HepG2 (cell line): ENCODE measurements at regions not wholly inside any gene's neighbourhood (a gene's known extent, or its start where the extent isn't known, plus 50 kb on each side); places are given as distances from the start of the nearest gene placed in this dataset.

Source experiments
- ATAC-seq: fragments of 200-7000 bp; cut with Tn5 transposase; 3 replicates; pipeline ENCODE4 v1.9.1; 2020; ENCODE audit warnings: mild to moderate bottlenecking, moderate library complexity
- BruUV-seq: library from RNA; stranded (reverse); fragments of 400-500 nt; replicated peaks from 2 replicates; lab custom pipeline; 2021; lab: Mats Ljungman, UMichigan
- CTCF ChIA-PET: fragments of 300-600 bp; formaldehyde crosslinking; extraction: SDS; loops from one replicate; lab custom pipeline; 2021; ENCODE audit warnings: low total read pairs, inconsistent platforms, low intra/inter-chr PET ratio; lab: Yijun Ruan, JAX
- POLR2A ChIA-PET: fragments of 350-600 bp; sonication (Branson Sonifier 250); formaldehyde crosslinking; loops from one replicate; lab custom pipeline; 2020; ENCODE audit warnings: antibody characterized with exemption, inconsistent platforms; lab: Yijun Ruan, JAX
- DNase-seq: peaks from one replicate; pipeline ENCODE4 v3.0.0-alpha.2; 2015; ENCODE audit warnings: low spot score
- FAIRE-seq: peaks from 3 replicates; lab custom pipeline; 2011; peaks lifted over from hg19 to GRCh38; lab: Jason Lieb, UNC
- H2AFZ ChIP-seq: one replicate; pipeline ENCODE4 v1.6.1; 2011; ENCODE audit warnings: low read length, inconsistent platforms
- H3K27ac ChIP-seq: fragments of 300-600 bp; 3 replicates; pipeline ENCODE4 v1.8.0; 2011; ENCODE audit warnings: mixed run types, mild to moderate bottlenecking, mixed read lengths, low read length, inconsistent platforms; ENCODE audit not compliant: insufficient read depth; ENCODE audit errors: extremely low read length
- H3K27me3 ChIP-seq, 2 experiments: fragments of 200-600 bp in 1 of 2; 2 replicates in 1 of 2; 3 replicates in 1 of 2; pipeline versions ENCODE4 v1.6.0 to v1.8.0; 2011; ENCODE audit warnings: low read length in 2 of 2, mild to moderate bottlenecking in 2 of 2, moderate library complexity in 2 of 2, inconsistent platforms in 1 of 2; ENCODE audit not compliant: insufficient read depth in 2 of 2, control insufficient read depth in 1 of 2
- H3K36me3 ChIP-seq, 2 experiments: fragments of 200-600 bp in 1 of 2; replicated peaks in 1 of 2; 2 replicates in 1 of 2; 3 replicates in 1 of 2; pipeline versions ENCODE4 v1.5.1 to v1.8.0; 2011; ENCODE audit warnings: low read length in 2 of 2, inconsistent platforms in 1 of 2; ENCODE audit not compliant: insufficient read depth in 2 of 2, control insufficient read depth in 1 of 2
- H3K4me1 ChIP-seq: 2 replicates; pipeline ENCODE4 v1.5.1; 2012; ENCODE audit warnings: low read length, inconsistent platforms; ENCODE audit not compliant: insufficient read depth
- H3K4me2 ChIP-seq: 2 replicates; pipeline ENCODE4 v1.6.0; 2011; ENCODE audit warnings: low read depth, low read length, inconsistent platforms
- H3K4me3 ChIP-seq, 3 experiments: fragments of 200-600 bp in 1 of 3; sonication (generic), shearing (Covaris generic) in 1 of 3; replicated peaks in 1 of 3; 2 replicates each; pipeline ENCODE4 v1.5.1; 2011 to 2016; ENCODE audit warnings: low read length in 3 of 3, inconsistent platforms in 2 of 3, low read depth in 2 of 3, mild to moderate bottlenecking in 2 of 3, control low read depth in 1 of 3, mixed read lengths in 1 of 3; ENCODE audit not compliant: insufficient read depth in 1 of 3
- H3K79me2 ChIP-seq: one replicate; pipeline ENCODE4 v1.6.1; 2011; ENCODE audit warnings: low read length, inconsistent platforms; ENCODE audit not compliant: insufficient read depth
- H3K9ac ChIP-seq: 2 replicates; pipeline ENCODE4 v1.6.0; 2011; ENCODE audit warnings: mild to moderate bottlenecking, low read depth, low read length, inconsistent platforms; ENCODE audit not compliant: insufficient read depth
- H3K9me3 ChIP-seq: 2 replicates; pipeline ENCODE4 v1.5.1; 2012; ENCODE audit warnings: mild to moderate bottlenecking, low read length
- H4K20me1 ChIP-seq: 2 replicates; pipeline ENCODE4 v1.6.0; 2011; ENCODE audit warnings: inconsistent platforms, mild to moderate bottlenecking, low read length, moderate library complexity; ENCODE audit not compliant: insufficient read depth
- ATAD3A ChIP-seq: sonication (generic); formaldehyde crosslinking; IDR thresholded peaks from 2 replicates; pipeline ENCODE4 v1.4.0; 2020; ENCODE audit warnings: missing genetic modification reagents
- CBX1 ChIP-seq: IDR thresholded peaks from one replicate; pipeline ENCODE4 v1.6.1; 2016; ENCODE audit warnings: antibody characterized with exemption, low read depth
- FOXP4 ChIP-seq: sonication (generic); formaldehyde crosslinking; IDR thresholded peaks from 2 replicates; pipeline ENCODE4 v1.4.0; 2020; ENCODE audit warnings: missing genetic modification reagents
- HNF4A ChIP-seq: sonication (generic); formaldehyde crosslinking; IDR thresholded peaks from 2 replicates; pipeline ENCODE4 v1.4.0; 2020; ENCODE audit warnings: missing genetic modification reagents
- MED13 ChIP-seq: sonication (generic); formaldehyde crosslinking; IDR thresholded peaks from 2 replicates; pipeline ENCODE4 v1.5.0; 2020; ENCODE audit warnings: missing genetic modification reagents
- NKX3-1 ChIP-seq: sonication (generic); formaldehyde crosslinking; IDR thresholded peaks from 2 replicates; pipeline ENCODE4 v1.5.0; 2020; ENCODE audit warnings: missing genetic modification reagents
- PHF8 ChIP-seq: sonication (generic); formaldehyde crosslinking; IDR thresholded peaks from 2 replicates; pipeline ENCODE4 v1.5.0; 2020; ENCODE audit warnings: missing genetic modification reagents
- SMAD1 ChIP-seq: sonication (generic); formaldehyde crosslinking; IDR thresholded peaks from 2 replicates; pipeline ENCODE4 v1.4.0; 2020; ENCODE audit warnings: missing genetic modification reagents, low read depth, mild to moderate bottlenecking, borderline replicate concordance
- SOX6 ChIP-seq, 2 experiments: fragments of 450-650 bp in 1 of 2; sonication (generic) in 1 of 2; formaldehyde crosslinking in 1 of 2; IDR thresholded peaks; 2 replicates each; pipeline versions ENCODE4 v1.4.0 to v1.6.1; 2017 to 2020; ENCODE audit warnings: antibody characterized with exemption in 1 of 2, mild to moderate bottlenecking in 1 of 2, missing genetic modification reagents in 1 of 2
- STAT5B ChIP-seq: sonication (generic); formaldehyde crosslinking; IDR thresholded peaks from 2 replicates; pipeline ENCODE4 v1.4.0; 2020; ENCODE audit warnings: missing genetic modification reagents
- ZNF12 ChIP-seq: sonication (generic); formaldehyde crosslinking; IDR thresholded peaks from 2 replicates; pipeline ENCODE4 v1.5.0; 2020; ENCODE audit warnings: missing genetic modification reagents
- ZNF546 ChIP-seq: sonication (generic); formaldehyde crosslinking; conservative IDR thresholded peaks from 2 replicates; pipeline ENCODE4 v1.8.1; 2023; ENCODE audit warnings: mild to moderate bottlenecking, missing genetic modification reagents
- ZNF607 ChIP-seq: sonication (generic); formaldehyde crosslinking; IDR thresholded peaks from 2 replicates; pipeline ENCODE4 v1.5.1; 2020; ENCODE audit warnings: missing genetic modification reagents, mild to moderate bottlenecking, borderline replicate concordance
- ZNF660 ChIP-seq: sonication (generic); formaldehyde crosslinking; IDR thresholded peaks from 2 replicates; pipeline ENCODE4 v1.5.1; 2020; ENCODE audit warnings: mild to moderate bottlenecking, low read depth, missing genetic modification reagents, borderline replicate concordance
- ZNF850 ChIP-seq: sonication (generic); formaldehyde crosslinking; conservative IDR thresholded peaks from 2 replicates; pipeline ENCODE4 v1.9.0; 2021; ENCODE audit warnings: mild to moderate bottlenecking, missing genetic modification reagents
- WGBS: methylation state at CpG from one replicate; pipeline ENCODE4 v1.1.6; 2017; ENCODE audit warnings: low lambda C conversion rate; 5-methylcytosine and 5-hydroxymethylcytosine counted together
- in situ Hi-C: cut with HindIII; loops from 2 replicates; pipeline ENCODE4 v1.10.0; 2017; ENCODE audit warnings: low pct_unique_long_range_greater_than_20kb; ENCODE audit not compliant: extremely low pct_ligation_motif_present
- intact Hi-C: fragments of 100-400 bp; cut with micrococcal nuclease; formaldehyde crosslinking; loops from one replicate; pipeline ENCODE4 v1.10.0; 2022; ENCODE audit not compliant: unreplicated experiment
- TF ChIP-seq, protein P1 (sequence below): sonication (generic); formaldehyde crosslinking; IDR thresholded peaks from 2 replicates; pipeline ENCODE4 v1.9.0; 2022; ENCODE audit warnings: missing genetic modification reagents, mild to moderate bottlenecking, borderline replicate concordance
- TF ChIP-seq, protein P2 (sequence below): sonication (generic); formaldehyde crosslinking; IDR thresholded peaks from 2 replicates; pipeline ENCODE4 v1.8.0; 2022; ENCODE audit warnings: missing genetic modification reagents, mild to moderate bottlenecking, inconsistent platforms, borderline replicate concordance
- TF ChIP-seq, protein P3 (sequence below): sonication (generic); formaldehyde crosslinking; IDR thresholded peaks from 2 replicates; pipeline ENCODE4 v1.4.0; 2020; ENCODE audit warnings: mild to moderate bottlenecking, missing genetic modification reagents

GRCh38 chr6:15769511-15770018 lies 106.7 kb upstream of the DTNBP1 start:
- ATAC-seq: no peak
- Histone ChIP-seq H3K4me2 (no peak overlapping the region), H3K9ac (no peak overlapping the region), H3K9me3 (no peaks in the 10 kb centered on the region), H3K27ac (no peak overlapping the region), H3K36me3 (no peaks in the 10 kb centered on the region), H2AFZ (no peak overlapping the region), H3K79me2 (no peaks in the 10 kb centered on the region), H4K20me1 (no peaks in the 10 kb centered on the region), H3K27me3 (peaks cover 0 to 11% of the 10 kb centered on the region in 2 experiments; a peak in 2 of 5 replicates), H3K4me1 (no peaks in the 10 kb centered on the region), H3K4me3 (no peak overlapping the region)
- no peak for TF ChIP-seq ZNF660 (CRISPR knock-in tag)
- TF ChIP-seq ATAD3A (CRISPR knock-in tag): no peak
- TF ChIP-seq PHF8 (CRISPR knock-in tag): no peak
- TF ChIP-seq STAT5B: no peak
- no peak for TF ChIP-seq CBX1
- TF ChIP-seq, protein P1, sequence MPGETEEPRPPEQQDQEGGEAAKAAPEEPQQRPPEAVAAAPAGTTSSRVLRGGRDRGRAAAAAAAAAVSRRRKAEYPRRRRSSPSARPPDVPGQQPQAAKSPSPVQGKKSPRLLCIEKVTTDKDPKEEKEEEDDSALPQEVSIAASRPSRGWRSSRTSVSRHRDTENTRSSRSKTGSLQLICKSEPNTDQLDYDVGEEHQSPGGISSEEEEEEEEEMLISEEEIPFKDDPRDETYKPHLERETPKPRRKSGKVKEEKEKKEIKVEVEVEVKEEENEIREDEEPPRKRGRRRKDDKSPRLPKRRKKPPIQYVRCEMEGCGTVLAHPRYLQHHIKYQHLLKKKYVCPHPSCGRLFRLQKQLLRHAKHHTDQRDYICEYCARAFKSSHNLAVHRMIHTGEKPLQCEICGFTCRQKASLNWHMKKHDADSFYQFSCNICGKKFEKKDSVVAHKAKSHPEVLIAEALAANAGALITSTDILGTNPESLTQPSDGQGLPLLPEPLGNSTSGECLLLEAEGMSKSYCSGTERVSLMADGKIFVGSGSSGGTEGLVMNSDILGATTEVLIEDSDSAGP: no peak
- TF ChIP-seq NKX3-1 (CRISPR knock-in tag): no peak
- TF ChIP-seq, protein P2, sequence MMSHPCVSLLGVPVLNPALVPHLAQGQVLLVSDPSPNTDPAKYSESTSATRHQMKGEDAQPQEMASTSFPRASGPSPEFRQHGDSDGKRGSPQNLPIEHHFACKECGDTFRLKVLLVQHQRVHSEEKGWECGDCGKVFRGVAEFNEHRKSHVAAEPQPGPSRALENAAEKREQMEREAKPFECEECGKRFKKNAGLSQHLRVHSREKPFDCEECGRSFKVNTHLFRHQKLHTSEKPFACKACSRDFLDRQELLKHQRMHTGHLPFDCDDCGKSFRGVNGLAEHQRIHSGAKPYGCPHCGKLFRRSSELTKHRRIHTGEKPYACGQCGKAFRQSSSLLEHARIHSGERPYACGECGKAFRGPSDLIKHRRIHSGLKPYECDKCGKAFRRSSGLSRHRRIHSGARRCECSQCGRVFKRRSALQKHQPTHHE (CRISPR knock-in tag): no peak
- TF ChIP-seq SMAD1 (CRISPR knock-in tag): no peak
- TF ChIP-seq ZNF12 (CRISPR knock-in tag): no peak
- TF ChIP-seq MED13 (CRISPR knock-in tag): no peak
- TF ChIP-seq, protein P3, sequence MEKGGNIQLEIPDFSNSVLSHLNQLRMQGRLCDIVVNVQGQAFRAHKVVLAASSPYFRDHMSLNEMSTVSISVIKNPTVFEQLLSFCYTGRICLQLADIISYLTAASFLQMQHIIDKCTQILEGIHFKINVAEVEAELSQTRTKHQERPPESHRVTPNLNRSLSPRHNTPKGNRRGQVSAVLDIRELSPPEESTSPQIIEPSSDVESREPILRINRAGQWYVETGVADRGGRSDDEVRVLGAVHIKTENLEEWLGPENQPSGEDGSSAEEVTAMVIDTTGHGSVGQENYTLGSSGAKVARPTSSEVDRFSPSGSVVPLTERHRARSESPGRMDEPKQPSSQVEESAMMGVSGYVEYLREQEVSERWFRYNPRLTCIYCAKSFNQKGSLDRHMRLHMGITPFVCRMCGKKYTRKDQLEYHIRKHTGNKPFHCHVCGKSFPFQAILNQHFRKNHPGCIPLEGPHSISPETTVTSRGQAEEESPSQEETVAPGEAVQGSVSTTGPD: no peak
- TF ChIP-seq SOX6 (IDR thresholded peaks at IDR 0.05): no peak
- no peak for TF ChIP-seq SOX6 (CRISPR knock-in tag; IDR thresholded peaks at IDR 0.05)
- TF ChIP-seq HNF4A (CRISPR knock-in tag): no peak
- no peak for TF ChIP-seq ZNF850 (CRISPR knock-in tag)
- TF ChIP-seq ZNF546 (CRISPR knock-in tag): no peak
- TF ChIP-seq FOXP4: no peak
- no peak for TF ChIP-seq ZNF607
- FAIRE-seq: no peak
- CTCF ChIA-PET: no interaction called here
- no TSS peak for BruUV-seq
- in situ Hi-C loops: no loop called here
- intact Hi-C loops: no loop called here
- POLR2A ChIA-PET: no interaction called here
- WGBS: 36% methylated on average over 5 of the region's 5 CpGs
- DNase-seq: no peak
